CD14-positive monocyte (primary cell): ENCODE measurements at regions not wholly inside any gene's neighbourhood (a gene's known extent, or its start where the extent isn't known, plus 50 kb on each side); places are given as distances from the start of the nearest gene placed in this dataset.

ENCODE experiments used
- DNase-seq, 3 donors: peaks; one replicate each; pipeline ENCODE4 v3.0.0-alpha.2; 2011 to 2022
- H2AFZ ChIP-seq: 2 replicates; pipeline ENCODE4 v1.6.0; 2012; ENCODE audit warnings: mild to moderate bottlenecking, low read depth, low read length, inconsistent platforms; ENCODE audit not compliant: insufficient read depth, poor library complexity, severe bottlenecking
- H3K27ac ChIP-seq, 2 donors: 1 replicate in 1 of 2; 2 replicates in 1 of 2; pipeline ENCODE4 v1.5.1; 2012 to 2013; ENCODE audit warnings: low read length in 2 of 2, control low read depth in 1 of 2, inconsistent platforms in 1 of 2, low read depth in 1 of 2, mild to moderate bottlenecking in 1 of 2
- H3K27me3 ChIP-seq, 2 donors: one replicate each; pipeline versions ENCODE4 v1.6.0 to v1.6.1; 2011 to 2013; ENCODE audit warnings: low read length in 2 of 2; ENCODE audit not compliant: control insufficient read depth in 2 of 2, insufficient read depth in 2 of 2
- H3K36me3 ChIP-seq, 2 donors: replicated peaks in 1 of 2; 1 replicate in 1 of 2; 2 replicates in 1 of 2; pipeline versions ENCODE4 v1.5.1 to v1.6.1; 2012 to 2013; ENCODE audit warnings: low read length in 2 of 2, control low read depth in 1 of 2, inconsistent platforms in 1 of 2, mild to moderate bottlenecking in 1 of 2; ENCODE audit not compliant: insufficient read depth in 2 of 2, control insufficient read depth in 1 of 2
- H3K4me1 ChIP-seq, 2 donors: 1 replicate in 1 of 2; 2 replicates in 1 of 2; pipeline versions ENCODE4 v1.5.1 to v1.6.1; 2012 to 2013; ENCODE audit warnings: low read length in 2 of 2, control low read depth in 1 of 2, inconsistent platforms in 1 of 2, mild to moderate bottlenecking in 1 of 2, moderate library complexity in 1 of 2; ENCODE audit not compliant: insufficient read depth in 2 of 2, control insufficient read depth in 1 of 2
- H3K4me2 ChIP-seq: replicated peaks from 2 replicates; pipeline ENCODE3; 2012; ENCODE audit warnings: low read length, moderate library complexity, mild to moderate bottlenecking; ENCODE audit not compliant: poor library complexity, severe bottlenecking; ENCODE audit errors: extremely low read depth
- H3K4me3 ChIP-seq, 3 experiments: fragments of 200-600 bp in 1 of 3; sonication (generic) in 1 of 3; replicated peaks in 1 of 3; 1 replicate in 2 of 3; 2 replicates in 1 of 3; pipeline ENCODE4 v1.5.1; 2011 to 2013; ENCODE audit warnings: low read length in 3 of 3, mild to moderate bottlenecking in 3 of 3, control low read depth in 2 of 3, low read depth in 2 of 3, inconsistent platforms in 1 of 3, moderate library complexity in 1 of 3
- H3K79me2 ChIP-seq: 2 replicates; pipeline ENCODE4 v1.6.0; 2012; ENCODE audit warnings: mild to moderate bottlenecking, control low read depth, inconsistent platforms, low read length, moderate library complexity; ENCODE audit not compliant: insufficient read depth
- H3K9ac ChIP-seq: 2 replicates; pipeline ENCODE4 v1.6.0; 2017; ENCODE audit warnings: low read length, mild to moderate bottlenecking; ENCODE audit not compliant: insufficient read depth, poor library complexity, severe bottlenecking
- H3K9me3 ChIP-seq, 2 donors: replicated peaks in 1 of 2; 1 replicate in 1 of 2; 2 replicates in 1 of 2; pipeline versions ENCODE4 v1.5.1 to v1.6.1; 2012 to 2013; ENCODE audit warnings: low read length in 2 of 2, control low read depth in 1 of 2; ENCODE audit not compliant: control insufficient read depth in 1 of 2, insufficient read depth in 1 of 2
- H4K20me1 ChIP-seq: 2 replicates; pipeline ENCODE4 v1.6.0; 2012; ENCODE audit warnings: mild to moderate bottlenecking, low read length, control low read depth, moderate library complexity; ENCODE audit not compliant: insufficient read depth
- H3K27ac Mint-ChIP-seq, 7 donors: one replicate each; pipeline ENCODE4 v1.8.0; 2020; ENCODE audit warnings: mild to moderate bottlenecking in 7 of 7, mixed read lengths in 7 of 7, moderate library complexity in 6 of 7, inconsistent platforms in 2 of 7
- H3K27me3 Mint-ChIP-seq, 3 donors: one replicate each; pipeline ENCODE4 v1.8.0; 2021 to 2022; ENCODE audit warnings: low read depth in 3 of 3, mild to moderate bottlenecking in 3 of 3, mixed read lengths in 3 of 3, moderate library complexity in 3 of 3, inconsistent platforms in 1 of 3
- H3K36me3 Mint-ChIP-seq, 2 donors: one replicate each; pipeline ENCODE4 v1.8.0; 2020; ENCODE audit warnings: mixed read lengths in 2 of 2, inconsistent platforms in 1 of 2, mild to moderate bottlenecking in 1 of 2
- H3K4me1 Mint-ChIP-seq: one replicate; pipeline ENCODE4 v1.8.0; 2020; ENCODE audit warnings: mild to moderate bottlenecking, mixed read lengths
- H3K4me3 Mint-ChIP-seq, 2 donors: one replicate each; pipeline ENCODE4 v1.8.0; 2020; ENCODE audit warnings: mild to moderate bottlenecking in 2 of 2, mixed read lengths in 2 of 2, moderate library complexity in 1 of 2
- H3K9me3 Mint-ChIP-seq, 7 donors: one replicate each; pipeline ENCODE4 v1.8.0; 2020 to 2022; ENCODE audit warnings: mixed read lengths in 7 of 7, mild to moderate bottlenecking in 6 of 7, moderate library complexity in 6 of 7, inconsistent platforms in 2 of 7
- WGBS: methylation state at CpG from one replicate; pipeline ENCODE4 v1.1.5; 2013; ENCODE audit warnings: missing lambda C conversion rate; ENCODE audit not compliant: insufficient coverage; 5-methylcytosine and 5-hydroxymethylcytosine counted together
- intact Hi-C, 2 donors: fragments of 100-400 bp; cut with micrococcal nuclease; formaldehyde crosslinking; loops; one replicate each; pipeline versions ENCODE4 v1.15.0 to v1.15.1; 2023
- TF ChIP-seq, protein P1 (sequence below): fragments of 200-600 bp; IDR thresholded peaks from one replicate; pipeline ENCODE4 v1.8.0; 2022; ENCODE audit warnings: antibody characterized with exemption, mild to moderate bottlenecking

DNA sequence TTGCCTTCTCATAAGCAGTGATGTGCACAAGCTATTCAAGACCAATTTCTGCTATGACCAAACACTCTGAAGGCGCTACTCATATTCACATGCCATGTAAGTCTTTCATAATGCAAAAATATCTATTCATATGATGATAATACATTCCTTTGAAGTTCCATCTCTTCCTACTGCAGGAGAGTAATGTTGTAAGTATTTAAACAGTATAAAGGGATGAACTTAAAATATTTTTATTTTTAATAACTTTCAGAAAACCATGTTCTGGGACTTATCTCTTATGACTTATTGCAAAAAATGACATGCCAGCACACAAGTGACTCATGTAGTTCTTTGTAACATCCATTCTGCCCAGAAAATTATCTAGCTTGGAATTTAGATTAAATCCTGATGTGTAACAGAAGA, 376.4 kb downstream of the KCTD16 start:
- Histone ChIP-seq H3K4me2 (no peak overlapping the region), H4K20me1 (no peaks in the 10 kb centered on the region), H3K36me3 (no peaks in the 10 kb centered on the region), H3K27me3 (no peaks in the 10 kb centered on the region), H3K9ac (no peak overlapping the region), H3K4me3 (no peak overlapping the region), H2AFZ (no peak overlapping the region), H3K4me1 (no peaks in the 10 kb centered on the region), H3K27ac (no peak overlapping the region), H3K79me2 (no peaks in the 10 kb centered on the region), H3K9me3 (peaks cover 0 to 3% of the 10 kb centered on the region in 2 donors)
- Mint-ChIP-seq H3K27me3 (no peaks in the 10 kb centered on the region), H3K4me3 (no peak overlapping the region), H3K36me3 (no peaks in the 10 kb centered on the region), H3K4me1 (no peaks in the 10 kb centered on the region), H3K27ac (no peak overlapping the region), H3K9me3 (peaks cover 0 to 6% (median 4%) of the 10 kb centered on the region in 7 donors)
- DNase-seq: no peak
- TF ChIP-seq, protein P1, sequence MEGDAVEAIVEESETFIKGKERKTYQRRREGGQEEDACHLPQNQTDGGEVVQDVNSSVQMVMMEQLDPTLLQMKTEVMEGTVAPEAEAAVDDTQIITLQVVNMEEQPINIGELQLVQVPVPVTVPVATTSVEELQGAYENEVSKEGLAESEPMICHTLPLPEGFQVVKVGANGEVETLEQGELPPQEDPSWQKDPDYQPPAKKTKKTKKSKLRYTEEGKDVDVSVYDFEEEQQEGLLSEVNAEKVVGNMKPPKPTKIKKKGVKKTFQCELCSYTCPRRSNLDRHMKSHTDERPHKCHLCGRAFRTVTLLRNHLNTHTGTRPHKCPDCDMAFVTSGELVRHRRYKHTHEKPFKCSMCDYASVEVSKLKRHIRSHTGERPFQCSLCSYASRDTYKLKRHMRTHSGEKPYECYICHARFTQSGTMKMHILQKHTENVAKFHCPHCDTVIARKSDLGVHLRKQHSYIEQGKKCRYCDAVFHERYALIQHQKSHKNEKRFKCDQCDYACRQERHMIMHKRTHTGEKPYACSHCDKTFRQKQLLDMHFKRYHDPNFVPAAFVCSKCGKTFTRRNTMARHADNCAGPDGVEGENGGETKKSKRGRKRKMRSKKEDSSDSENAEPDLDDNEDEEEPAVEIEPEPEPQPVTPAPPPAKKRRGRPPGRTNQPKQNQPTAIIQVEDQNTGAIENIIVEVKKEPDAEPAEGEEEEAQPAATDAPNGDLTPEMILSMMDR: no peak
- intact Hi-C loops: no loop called here
- WGBS: no CpG with 5 or more reads among the region's 1 CpG

DNA sequence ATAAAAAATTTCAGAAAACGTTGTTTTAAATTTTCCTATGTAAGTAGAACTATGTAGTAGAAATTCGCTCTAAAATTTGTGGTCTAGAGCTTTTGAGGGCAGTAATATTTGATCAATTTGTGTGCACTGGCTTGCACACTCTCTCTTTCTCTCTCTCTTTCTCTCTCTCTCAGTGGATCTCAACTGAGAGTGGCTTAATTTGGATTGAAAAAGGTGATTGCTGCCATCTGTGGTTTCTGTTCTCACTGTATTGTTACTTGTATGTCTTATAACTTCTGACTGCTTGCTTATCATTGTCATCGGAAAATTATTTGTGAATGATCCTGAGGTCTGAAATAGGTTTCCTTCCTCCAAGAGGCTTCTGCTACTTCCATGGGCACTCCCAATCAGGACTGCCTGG, 368.2 kb downstream of the KCTD16 start:
- H4K20me1 ChIP-seq: no peaks in the 10 kb centered on the region
- no peaks in the 10 kb centered on the region for H3K27me3 Mint-ChIP-seq
- no peaks in the 10 kb centered on the region for H3K79me2 ChIP-seq
- WGBS: no CpG with 5 or more reads among the region's 3 CpGs
- no peak overlapping the region for H3K27ac Mint-ChIP-seq
- H3K4me3 Mint-ChIP-seq: no peak overlapping the region
- H3K36me3 ChIP-seq: no peaks in the 10 kb centered on the region
- no peak for DNase-seq
- no peaks in the 10 kb centered on the region for H3K4me1 Mint-ChIP-seq
- H3K9ac ChIP-seq: no peak overlapping the region
- no peaks in the 10 kb centered on the region for H3K4me1 ChIP-seq
- no peak overlapping the region for H3K4me2 ChIP-seq
- no peak overlapping the region for H3K4me3 ChIP-seq
- H3K27me3 ChIP-seq: no peaks in the 10 kb centered on the region
- intact Hi-C loops: no loop called here
- no peak overlapping the region for H2AFZ ChIP-seq
- TF ChIP-seq, protein P1: no peak
- no peaks in the 10 kb centered on the region for H3K36me3 Mint-ChIP-seq
- peaks cover 4 to 5% of the 10 kb centered on the region in 2 donors for H3K9me3 ChIP-seq
- H3K9me3 Mint-ChIP-seq: peaks cover 0 to 7% (median 3%) of the 10 kb centered on the region in 7 donors
- no peak overlapping the region for H3K27ac ChIP-seq
